GM12878 (cell line): ENCODE measurements at regions not wholly inside any gene's neighbourhood (a gene's known extent, or its start where the extent isn't known, plus 50 kb on each side); places are given as distances from the start of the nearest gene placed in this dataset.

Experiments
- ATAC-seq: fragments of 200-7000 bp; cut with Tn5 transposase; 3 replicates; pipeline ENCODE4 v1.9.1; 2020; ENCODE audit warnings: mild to moderate bottlenecking, moderate library complexity
- BruUV-seq: library from RNA; stranded (reverse); fragments of 400-500 nt; replicated peaks from 2 replicates; lab custom pipeline; 2021; lab: Mats Ljungman, UMichigan
- CTCF ChIA-PET: fragments of 300-600 bp; sonication (Branson Sonifier 250); formaldehyde crosslinking; extraction: SDS; loops from one replicate; lab custom pipeline; 2021; ENCODE audit warnings: inconsistent platforms; lab: Yijun Ruan, JAX
- POLR2A ChIA-PET: fragments of 350-600 bp; formaldehyde crosslinking; extraction: SDS; loops from one replicate; lab custom pipeline; 2021; ENCODE audit warnings: inconsistent platforms; lab: Charles Lee
- RAD21 ChIA-PET: fragments of 300-600 bp; sonication (Branson Sonifier 250); formaldehyde crosslinking; loops from one replicate; lab custom pipeline; 2023; ENCODE audit warnings: antibody characterized with exemption; ENCODE audit not compliant: unreplicated experiment; lab: Charles Lee
- SMC1A ChIA-PET: fragments of 300-600 bp; sonication (Branson Sonifier 250); formaldehyde crosslinking; loops from one replicate; lab custom pipeline; 2023; ENCODE audit not compliant: unreplicated experiment, uncharacterized antibody; lab: Charles Lee
- DNase-seq: peaks from one replicate; pipeline ENCODE4 v3.0.0-alpha.2; 2011; ENCODE audit warnings: low read depth, low spot score
- FAIRE-seq: peaks from 3 replicates; lab custom pipeline; 2011; peaks lifted over from hg19 to GRCh38; lab: Jason Lieb, UNC
- H2AFZ ChIP-seq: 2 replicates; pipeline ENCODE4 v1.6.0; 2011; ENCODE audit warnings: low read depth, low read length, control low read depth; ENCODE audit not compliant: control insufficient read depth
- H3K27ac ChIP-seq: 2 replicates; pipeline ENCODE4 v1.5.1; 2011; ENCODE audit warnings: control low read depth; ENCODE audit not compliant: control insufficient read depth, insufficient read depth
- H3K27me3 ChIP-seq, 2 experiments: replicated peaks in 1 of 2; 2 replicates each; pipeline versions ENCODE4 v1.6.0 to v1.6.1; 2011; ENCODE audit warnings: low read length in 1 of 2; ENCODE audit not compliant: control insufficient read depth in 2 of 2, insufficient read depth in 2 of 2
- H3K36me3 ChIP-seq, 2 experiments: 2 replicates each; pipeline ENCODE4 v1.5.1; 2011; ENCODE audit warnings: low read length in 1 of 2; ENCODE audit not compliant: control insufficient read depth in 2 of 2, insufficient read depth in 2 of 2
- H3K4me1 ChIP-seq: 2 replicates; pipeline ENCODE4 v1.6.1; 2011; ENCODE audit warnings: mild to moderate bottlenecking, low read length, moderate library complexity, mixed read lengths; ENCODE audit not compliant: control insufficient read depth, insufficient read depth
- H3K4me2 ChIP-seq: 2 replicates; pipeline ENCODE4 v1.6.0; 2011; ENCODE audit warnings: control low read depth; ENCODE audit not compliant: control insufficient read depth, insufficient read depth
- H3K4me3 ChIP-seq: fragments of 200-600 bp; sonication (generic); 2 replicates; pipeline ENCODE4 v1.5.1; 2016
- H3K79me2 ChIP-seq: 2 replicates; pipeline ENCODE4 v1.6.0; 2011; ENCODE audit warnings: low read length; ENCODE audit not compliant: control insufficient read depth, insufficient read depth
- H3K9ac ChIP-seq: 2 replicates; pipeline ENCODE4 v1.8.0; 2011; ENCODE audit warnings: low read length, control low read depth, mixed read lengths; ENCODE audit not compliant: control insufficient read depth, insufficient read depth
- H3K9me3 ChIP-seq: replicated peaks from 3 replicates; pipeline ENCODE4 v1.5.1; 2011; ENCODE audit warnings: mild to moderate bottlenecking, low read length; ENCODE audit not compliant: control insufficient read depth, insufficient read depth
- H4K20me1 ChIP-seq: 2 replicates; pipeline ENCODE4 v1.6.0; 2011; ENCODE audit not compliant: control insufficient read depth, insufficient read depth
- BACH1 ChIP-seq: fragments of 450-650 bp; IDR thresholded peaks from 2 replicates; pipeline ENCODE4 v1.6.1; 2017; ENCODE audit warnings: mild to moderate bottlenecking, borderline replicate concordance
- BCL11A ChIP-seq: IDR thresholded peaks from 2 replicates; pipeline ENCODE4 v1.6.1; 2011; ENCODE audit warnings: low read depth, low read length
- BCLAF1 ChIP-seq: fragments of 450-650 bp; IDR thresholded peaks from 2 replicates; pipeline ENCODE4 v1.6.1; 2017; ENCODE audit warnings: antibody characterized with exemption, mild to moderate bottlenecking, moderate library complexity
- BMI1 ChIP-seq: fragments of 450-650 bp; IDR thresholded peaks from 2 replicates; pipeline ENCODE4 v1.6.1; 2016; ENCODE audit warnings: mild to moderate bottlenecking, moderate library complexity, borderline replicate concordance
- FOXM1 ChIP-seq: IDR thresholded peaks from 2 replicates; pipeline ENCODE4 v1.6.1; 2012; ENCODE audit warnings: low read depth, mild to moderate bottlenecking, inconsistent platforms, low read length, moderate library complexity
- IKZF1 ChIP-seq: fragments of 450-650 bp; conservative IDR thresholded peaks from 2 replicates; pipeline ENCODE4 v1.6.1; 2017; ENCODE audit warnings: antibody characterized with exemption, mild to moderate bottlenecking
- IRF4 ChIP-seq: IDR thresholded peaks from 2 replicates; pipeline ENCODE4 v1.6.1; 2011; ENCODE audit warnings: low read depth, low read length
- NFYB ChIP-seq: IDR thresholded peaks from 2 replicates; pipeline ENCODE4 v1.6.1; 2011; ENCODE audit warnings: low read depth, mild to moderate bottlenecking, low read length, improper control_type of control experiment, moderate library complexity; ENCODE audit not compliant: insufficient read depth
- NRF1 ChIP-seq: conservative IDR thresholded peaks from 2 replicates; pipeline ENCODE4 v1.6.1; 2011; ENCODE audit warnings: mild to moderate bottlenecking, low read depth, low read length, improper control_type of control experiment
- RUNX3 ChIP-seq: IDR thresholded peaks from 2 replicates; pipeline ENCODE4 v1.6.1; 2012; ENCODE audit warnings: low read length, inconsistent platforms
- SMARCA5 ChIP-seq: fragments of 450-650 bp; IDR thresholded peaks from 2 replicates; pipeline ENCODE4 v1.6.1; 2017; ENCODE audit warnings: mild to moderate bottlenecking
- ZBTB4 ChIP-seq: fragments of 450-650 bp; formaldehyde crosslinking; IDR thresholded peaks from 2 replicates; pipeline ENCODE4 v1.4.0; 2022; ENCODE audit warnings: mild to moderate bottlenecking, moderate library complexity
- ZNF384 ChIP-seq: IDR thresholded peaks from 2 replicates; pipeline ENCODE4 v1.6.1; 2012; ENCODE audit warnings: low read depth, mild to moderate bottlenecking, low read length, improper control_type of control experiment, borderline replicate concordance
- ZNF622 ChIP-seq: fragments of 450-650 bp; IDR thresholded peaks from 2 replicates; pipeline ENCODE4 v1.6.1; 2017; ENCODE audit warnings: mild to moderate bottlenecking, inconsistent platforms
- WGBS: methylation state at CpG from one replicate; pipeline ENCODE4 v1.1.6; 2016; ENCODE audit warnings: low lambda C conversion rate; ENCODE audit not compliant: insufficient replicate concordance, insufficient coverage; ENCODE audit errors: missing lambda C conversion rate; 5-methylcytosine and 5-hydroxymethylcytosine counted together
- in situ Hi-C: fragments of 300-500 bp; cut with MboI; formaldehyde crosslinking; loops from 9 replicates; pipeline ENCODE4 v1.14.3; 2018; ENCODE audit warnings: mixed read lengths
- intact Hi-C: fragments of 100-400 bp; cut with micrococcal nuclease; formaldehyde crosslinking; loops from one replicate; pipeline ENCODE4 v1.14.2; 2022; ENCODE audit not compliant: unreplicated experiment

GRCh38 chr3:77887611-77888010 lies 847.7 kb downstream of the ROBO2 start:
- no peaks in the 10 kb centered on the region for H3K36me3 ChIP-seq
- 9% methylated on average over 3 of the region's 3 CpGs for WGBS
- no peaks in the 10 kb centered on the region for H3K4me1 ChIP-seq
- DNase-seq (no peak), FAIRE-seq (no peak), ATAC-seq (no peak)
- no peaks in the 10 kb centered on the region for H4K20me1 ChIP-seq
- TF ChIP-seq BCL11A (no peak), BACH1 (no peak), RUNX3 (no peak), ZNF384 (no peak), IKZF1 (no peak), FOXM1 (no peak), SMARCA5 (no peak), ZNF622 (no peak), BMI1 (no peak), IRF4 (no peak), NRF1 (no peak)
- H3K27me3 ChIP-seq: no peaks in the 10 kb centered on the region
- H2AFZ ChIP-seq: no peak overlapping the region
- in situ Hi-C loops: no loop called here
- intact Hi-C loops: no loop called here
- no peaks in the 10 kb centered on the region for H3K79me2 ChIP-seq
- no peak overlapping the region for H3K4me3 ChIP-seq
- SMC1A ChIA-PET: no interaction called here
- no peak overlapping the region for H3K27ac ChIP-seq
- POLR2A ChIA-PET: no interaction called here
- H3K9me3 ChIP-seq: no peaks in the 10 kb centered on the region
- RAD21 ChIA-PET: no interaction called here
- no peak overlapping the region for H3K4me2 ChIP-seq
- BruUV-seq: no TSS peak
- no peak overlapping the region for H3K9ac ChIP-seq
- CTCF ChIA-PET: no interaction called here

GRCh38 chr3:77889616-77890015 lies 849.7 kb downstream of the ROBO2 start:
- H3K9ac ChIP-seq: no peak overlapping the region
- RAD21 ChIA-PET: interaction anchor here (0.8 kb wide), 1 partner anchor 818 kb away, joined by 3 read pairs; no protein-coding TSS in a partner anchor
- DNase-seq (no peak), FAIRE-seq (no peak), ATAC-seq (no peak)
- H3K4me1 ChIP-seq: no peaks in the 10 kb centered on the region
- H3K27me3 ChIP-seq: no peaks in the 10 kb centered on the region
- no peak overlapping the region for H3K27ac ChIP-seq
- no peaks in the 10 kb centered on the region for H3K79me2 ChIP-seq
- H3K36me3 ChIP-seq: no peaks in the 10 kb centered on the region
- H3K9me3 ChIP-seq: no peaks in the 10 kb centered on the region
- no peaks in the 10 kb centered on the region for H4K20me1 ChIP-seq
- POLR2A ChIA-PET: no interaction called here
- SMC1A ChIA-PET: no interaction called here
- 14% methylated on average over 3 of the region's 3 CpGs for WGBS
- H3K4me3 ChIP-seq: no peak overlapping the region
- intact Hi-C loops (no loop called here), in situ Hi-C loops (no loop called here)
- CTCF ChIA-PET: no interaction called here
- BruUV-seq: no TSS peak
- no peak overlapping the region for H2AFZ ChIP-seq
- H3K4me2 ChIP-seq: no peak overlapping the region
- TF ChIP-seq BCLAF1 (no peak), NFYB (no peak), ZBTB4 (no peak)
